SKM-1 (cell line): ENCODE measurements at regions not wholly inside any gene's neighbourhood (a gene's known extent, or its start where the extent isn't known, plus 50 kb on each side); places are given as distances from the start of the nearest gene placed in this dataset.
"Not testable (repeated sequence)": the region's sequence is repeated elsewhere in the genome, so short reads cannot be mapped to it uniquely, and the experiment has no call there.

Experiments
- DNase-seq: peaks from one replicate; lab custom pipeline; 2025; ENCODE audit not compliant: unreplicated experiment; lab: John Stamatoyannopoulos, UW

DNA sequence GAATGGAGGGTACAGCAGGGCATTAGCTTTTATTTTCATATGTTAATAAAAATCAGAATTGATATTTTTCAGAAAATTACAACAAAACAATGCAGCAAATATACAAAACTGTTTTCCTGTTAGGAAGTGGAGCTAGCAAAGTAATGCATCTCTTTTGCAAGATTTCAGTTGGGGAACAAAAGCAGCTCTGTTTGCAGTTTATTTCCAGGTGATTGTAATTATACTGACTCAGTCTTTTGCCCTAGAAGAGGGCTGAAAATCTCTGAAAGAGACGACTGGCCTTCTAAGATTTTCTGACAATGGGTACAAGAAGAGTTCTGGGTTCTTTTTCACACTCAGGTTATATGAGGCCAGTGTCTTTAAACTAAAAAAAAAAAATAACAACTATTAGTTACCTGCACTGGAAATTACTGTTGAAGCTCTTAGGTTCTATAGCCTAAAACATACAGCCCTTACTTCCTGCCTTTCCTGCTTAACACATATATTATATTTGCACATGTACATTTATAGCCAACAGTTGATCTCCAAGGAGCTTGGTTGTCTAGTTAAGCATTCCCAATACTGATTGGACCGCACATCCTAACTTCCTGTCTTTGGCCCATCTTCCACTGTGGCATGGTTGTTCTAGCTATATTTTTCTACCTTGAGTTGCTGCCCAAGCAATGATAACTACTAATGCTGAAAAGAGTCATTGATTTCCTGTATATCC, 199.1 kb upstream of the KRR1 start:
- DNase-seq: no peak

GRCh38 chr12:75709503-75709902, 198.1 kb upstream of the KRR1 start:
- DNase-seq: no peak

DNA sequence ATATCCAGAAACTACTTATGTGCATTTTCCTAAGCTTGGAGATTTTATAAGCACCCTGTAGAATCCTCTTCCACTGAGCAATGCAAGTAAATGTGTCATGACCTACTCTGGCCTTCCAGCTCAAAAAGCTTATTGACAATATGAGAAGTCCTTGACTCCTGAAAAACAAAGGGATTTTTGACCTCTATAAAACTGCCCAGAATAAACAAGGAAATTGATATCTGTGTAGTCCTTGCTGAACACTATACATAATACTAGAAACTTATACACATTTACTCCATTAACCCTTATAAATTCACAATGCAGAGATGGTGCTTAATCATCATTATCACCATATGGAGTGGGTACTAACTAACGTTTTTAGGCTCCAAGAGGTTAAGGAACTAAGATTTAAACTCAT, 197.4 kb upstream of the KRR1 start:
- no peak for DNase-seq

DNA sequence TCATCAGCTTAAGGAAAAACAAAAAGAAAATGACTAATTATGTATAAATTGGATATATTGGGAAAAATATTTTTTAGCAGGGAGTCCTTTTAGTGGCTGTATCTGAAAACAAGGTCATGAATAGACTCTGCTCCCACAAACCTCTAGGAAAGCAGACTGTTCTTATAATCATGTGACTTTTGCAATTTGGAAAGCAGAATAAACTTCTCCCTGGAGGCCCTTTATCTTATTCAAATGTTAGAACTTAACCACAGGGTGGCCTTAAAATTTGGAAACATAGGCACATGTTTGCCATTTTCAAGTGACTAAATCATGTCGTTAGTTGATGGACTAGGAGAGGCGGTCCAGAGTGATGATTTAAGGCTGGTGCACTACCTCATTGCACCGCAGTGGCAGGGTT, 196.6 kb upstream of the KRR1 start:
- DNase-seq: no peak

GRCh38 chr12:75706786-75707605, 195.6 kb upstream of the KRR1 start:
- DNase-seq: no peak

GRCh38 chr12:75705749-75706711, 194.6 kb upstream of the KRR1 start:
- no peak for DNase-seq

- no peak for DNase-seq
These were observed 193.3 kb upstream of the KRR1 start for GRCh38 chr12:75704664-75705063.

GRCh38 chr12:75704208-75704607, 192.8 kb upstream of the KRR1 start:
- DNase-seq: no peak

- no peak for DNase-seq
These were observed 191.7 kb upstream of the KRR1 start for GRCh38 chr12:75703131-75703530.

GRCh38 chr12:75702477-75703093, 191.2 kb upstream of the KRR1 start:
- no peak for DNase-seq

- DNase-seq: no peak
These were observed 190.4 kb upstream of the KRR1 start for GRCh38 chr12:75701859-75702258.

DNA sequence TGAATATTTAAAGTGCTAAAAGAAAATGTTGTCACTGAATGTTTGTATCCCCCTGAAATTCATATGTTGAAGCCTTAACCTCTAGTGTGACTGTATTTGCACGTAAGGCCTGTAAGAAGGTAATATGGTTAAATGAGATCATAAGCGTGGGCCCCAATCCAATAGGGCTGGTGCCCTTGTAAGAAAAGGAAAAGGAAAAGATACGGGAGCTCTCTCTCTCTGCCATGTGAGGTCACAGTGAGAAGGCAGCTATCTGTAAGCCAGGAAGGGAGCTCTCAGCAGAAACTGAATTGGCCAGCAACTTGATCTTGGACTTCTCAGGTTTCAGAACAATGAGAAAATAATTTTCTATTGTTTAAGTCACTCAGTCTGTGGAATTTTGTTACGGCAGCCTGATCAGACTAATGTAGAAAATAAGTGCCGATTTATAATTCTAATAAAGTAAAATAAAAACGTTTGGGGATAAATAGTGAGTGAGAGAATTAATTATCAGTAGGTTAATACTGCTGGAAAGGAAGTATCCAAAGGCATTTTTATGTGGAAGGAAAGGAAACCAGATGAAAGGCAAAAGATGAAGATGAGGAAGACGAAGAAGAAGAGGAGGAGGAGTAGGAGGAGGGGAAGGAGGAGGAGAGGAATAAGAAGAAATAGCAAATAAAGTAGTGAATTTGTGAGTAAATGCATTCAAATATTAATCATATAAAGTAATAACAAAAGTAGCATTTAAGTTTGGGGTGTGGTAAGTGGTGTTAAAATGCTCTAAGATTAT, 188.5 kb upstream of the KRR1 start:
- no peak for DNase-seq

- DNase-seq: no peak
These were observed 187.8 kb upstream of the KRR1 start for GRCh38 chr12:75699251-75699650.

DNA sequence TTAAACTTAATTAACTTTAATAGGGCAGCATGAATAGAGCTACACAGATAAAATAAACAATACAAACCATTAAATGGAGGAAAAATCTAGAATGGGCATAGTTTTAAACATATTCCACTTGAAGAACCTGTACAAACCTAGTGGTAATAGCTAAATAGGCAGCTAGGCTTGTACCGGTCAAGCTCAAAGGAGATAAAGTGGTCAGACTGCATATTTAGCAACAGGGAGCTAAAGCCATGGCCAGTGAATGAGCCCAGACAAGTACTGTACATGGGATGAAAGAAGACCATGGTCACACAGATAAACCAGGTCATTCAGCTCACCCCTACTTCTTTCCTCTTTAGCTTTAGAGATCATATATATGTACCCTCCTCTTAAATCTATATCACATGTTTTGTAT, 186.6 kb upstream of the KRR1 start:
- no peak for DNase-seq

DNA sequence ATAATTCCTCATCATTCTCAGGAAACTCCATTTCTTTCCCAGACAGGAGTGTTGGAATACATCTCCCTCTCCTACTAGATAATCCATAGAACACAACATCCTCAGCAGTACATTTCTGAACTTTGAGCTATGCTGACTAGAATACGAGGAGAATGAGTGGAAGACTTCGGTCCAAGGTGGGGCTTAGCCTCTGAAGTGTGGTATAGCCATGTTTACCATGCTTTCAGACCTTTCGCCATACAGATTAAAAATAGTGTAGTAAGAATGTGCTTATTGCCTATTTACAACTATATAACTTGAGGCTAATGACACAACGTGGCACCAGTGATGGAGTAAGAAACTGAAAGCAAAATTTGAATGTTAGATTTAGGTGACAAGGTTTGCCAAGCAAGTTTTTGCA, 184.5 kb upstream of the KRR1 start:
- no peak for DNase-seq

GRCh38 chr12:75694534-75695268, 183.3 kb upstream of the KRR1 start:
- DNase-seq: no peak

GRCh38 chr12:75692876-75693275, 181.5 kb upstream of the KRR1 start:
- DNase-seq: no peak

DNA sequence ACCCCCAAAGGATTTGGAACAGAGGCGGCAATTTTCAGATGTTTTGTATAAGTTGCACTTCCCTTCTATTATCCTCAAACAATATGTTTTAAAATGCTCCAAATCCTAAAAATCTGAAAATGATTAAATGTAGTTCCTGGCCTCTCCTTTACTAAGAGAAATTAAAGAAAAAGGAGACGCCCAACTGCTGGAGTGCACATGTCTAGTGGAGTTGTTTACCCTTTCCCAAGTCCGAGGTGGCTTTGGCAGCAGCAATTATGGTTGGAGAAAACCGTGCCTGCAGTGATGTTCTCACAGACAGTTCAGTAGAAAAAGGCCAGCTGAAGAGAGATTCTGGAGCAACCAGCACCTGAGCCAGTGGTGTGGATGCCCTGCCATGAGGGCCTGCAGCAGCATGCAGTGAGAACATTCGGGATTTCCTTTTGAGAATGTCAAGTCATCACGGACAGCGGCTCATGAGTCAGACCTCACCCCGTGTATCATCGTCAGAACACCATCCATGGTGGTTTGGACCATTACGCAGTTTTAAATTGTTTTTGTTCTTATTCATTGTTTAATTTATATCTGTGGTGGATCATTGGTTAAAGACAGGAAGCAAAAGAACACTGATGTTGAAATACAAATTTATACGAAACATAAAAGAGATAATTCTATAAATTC, 179.0 kb upstream of the KRR1 start:
- DNase-seq: no peak

DNA sequence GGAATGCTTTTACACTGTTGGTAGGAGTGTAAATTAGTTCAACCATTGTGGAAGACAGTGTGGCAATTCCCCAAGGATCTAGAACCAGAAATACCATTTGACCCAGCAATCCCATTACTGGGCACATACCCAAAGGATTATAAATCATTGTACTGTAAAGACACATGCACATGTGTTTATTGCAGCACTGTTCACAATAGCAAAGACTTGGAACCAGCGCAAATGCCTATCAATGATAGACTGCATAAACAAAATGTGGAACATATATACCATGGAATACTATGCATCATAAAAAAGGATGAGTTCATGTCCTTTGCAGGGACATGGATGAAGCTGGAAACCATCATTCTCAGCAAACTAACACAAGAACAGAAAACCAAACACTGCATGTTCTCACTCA, 174.8 kb upstream of the KRR1 start:
- DNase-seq: not testable (repeated sequence)
